22Rv1 (cell line): ENCODE measurements at regions not wholly inside any gene's neighbourhood (a gene's known extent, or its start where the extent isn't known, plus 50 kb on each side); places are given as distances from the start of the nearest gene placed in this dataset.

ENCODE experiments used
- CTCF ChIP-seq: fragments of 450-650 bp; IDR thresholded peaks from 2 replicates; pipeline ENCODE4 v1.5.1; 2017; ENCODE audit warnings: mild to moderate bottlenecking
- ZFX ChIP-seq: fragments of 450-650 bp; IDR thresholded peaks from 2 replicates; pipeline ENCODE4 v1.6.1; 2017; ENCODE audit warnings: antibody characterized with exemption, borderline replicate concordance

DNA sequence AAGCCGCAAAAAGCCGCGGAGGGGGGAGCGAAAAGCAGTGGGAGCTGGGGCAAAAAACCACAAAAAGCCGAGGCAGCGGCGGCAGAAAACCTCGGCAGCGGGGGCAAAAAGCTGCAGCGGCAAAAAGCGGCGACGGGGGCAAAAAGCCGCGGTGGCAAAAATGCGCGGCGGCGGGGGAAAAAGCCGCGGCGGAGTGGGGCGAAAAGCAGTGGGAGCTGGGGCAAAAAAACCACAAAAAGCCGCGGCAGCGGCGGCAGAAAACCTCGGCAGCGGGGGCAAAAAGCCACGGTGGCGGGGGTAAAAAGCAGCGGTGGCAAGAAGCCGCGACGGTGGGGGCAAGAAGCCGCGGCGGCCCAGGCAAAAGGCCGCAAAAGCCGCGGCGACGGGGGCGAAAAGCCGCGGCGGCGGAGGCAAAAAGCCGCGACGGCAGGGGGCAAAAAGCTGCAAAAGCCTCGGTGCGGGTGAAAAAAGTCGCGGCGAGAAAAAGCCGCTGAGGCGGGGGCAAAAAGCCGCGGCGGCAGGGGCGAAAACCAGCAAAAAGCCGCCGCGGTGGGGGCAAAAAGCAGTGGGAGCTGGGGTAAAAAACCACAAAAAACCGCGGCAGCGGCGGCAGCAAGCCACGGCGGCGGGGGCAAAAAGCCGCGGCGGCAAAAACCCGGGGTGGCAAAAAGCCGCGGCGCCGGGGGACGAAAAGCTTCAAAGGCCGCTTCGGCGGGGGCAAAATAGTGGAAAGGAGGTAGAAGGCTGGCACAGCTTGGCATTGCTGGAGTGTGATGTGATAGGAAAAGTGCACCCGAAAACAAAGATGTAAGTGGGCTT lies 135.9 kb downstream of the ZNF92 start:
- TF ChIP-seq CTCF (no peak), ZFX (no peak)
